Hepatocyte (in vitro differentiated cells): ENCODE measurements at regions not wholly inside any gene's neighbourhood (a gene's known extent, or its start where the extent isn't known, plus 50 kb on each side); places are given as distances from the start of the nearest gene placed in this dataset.

ENCODE experiments used
- CTCF ChIP-seq: fragments of 200-600 bp; sonication (generic); IDR thresholded peaks from 2 replicates; pipeline ENCODE4 v1.5.1; 2016; ENCODE audit warnings: antibody characterized with exemption, mild to moderate bottlenecking; ENCODE audit not compliant: poor library complexity
- EZH2 ChIP-seq: fragments of 200-600 bp; sonication (generic); IDR thresholded peaks from 2 replicates; pipeline ENCODE4 v1.6.1; 2016; ENCODE audit warnings: antibody characterized with exemption, mild to moderate bottlenecking, borderline replicate concordance
- EZH2phosphoT487 ChIP-seq: fragments of 200-600 bp; sonication (generic); IDR thresholded peaks from one replicate; pipeline ENCODE4 v1.6.1; 2018; ENCODE audit warnings: antibody characterized with exemption, mild to moderate bottlenecking, low read depth, moderate library complexity; ENCODE audit not compliant: unreplicated experiment, severe bottlenecking

- TF ChIP-seq CTCF, result no peak
- no peak for TF ChIP-seq EZH2
- no peak for TF ChIP-seq EZH2phosphoT487
These were observed 368.4 kb upstream of the GRAMD2B start for GRCh38 chr5:126054577-126055347.
